Liver (tissue), 3 donors: ENCODE measurements at regions not wholly inside any gene's neighbourhood (a gene's known extent, or its start where the extent isn't known, plus 50 kb on each side); places are given as distances from the start of the nearest gene placed in this dataset.

Source experiments
- ATF3 ChIP-seq: IDR thresholded peaks from 2 replicates; pipeline ENCODE4 v1.6.1; 2016; ENCODE audit warnings: antibody characterized with exemption
- CTCF ChIP-seq: fragments of 150-350 bp; IDR thresholded peaks from 2 replicates; pipeline ENCODE4 v1.5.1; 2017; ENCODE audit warnings: improper control_type of control experiment, low read depth, low read length; ENCODE audit not compliant: missing input control
- EGR1 ChIP-seq, 2 donors: IDR thresholded peaks; 2 replicates each; pipeline ENCODE4 v1.6.1; 2016 to 2018; ENCODE audit warnings: antibody characterized with exemption in 2 of 2, low read depth in 2 of 2
- FOXA1 ChIP-seq: IDR thresholded peaks from 2 replicates; pipeline ENCODE4 v1.6.1; 2016; ENCODE audit warnings: antibody characterized with exemption
- GABPA ChIP-seq, 2 donors: IDR thresholded peaks in 1 of 2; conservative IDR thresholded peaks in 1 of 2; 2 replicates each; pipeline ENCODE4 v1.6.1; 2016; ENCODE audit warnings: antibody characterized with exemption in 2 of 2, mild to moderate bottlenecking in 1 of 2, moderate library complexity in 1 of 2
- RAD21 ChIP-seq, 2 donors: IDR thresholded peaks; 2 replicates each; pipeline ENCODE4 v1.6.1; 2016; ENCODE audit warnings: antibody characterized with exemption in 2 of 2, mild to moderate bottlenecking in 2 of 2
- REST ChIP-seq: IDR thresholded peaks from 2 replicates; pipeline ENCODE4 v1.6.1; 2016; ENCODE audit warnings: antibody characterized with exemption, mild to moderate bottlenecking
- RXRA ChIP-seq, 2 donors: IDR thresholded peaks; 2 replicates each; pipeline ENCODE4 v1.6.1; 2017 to 2018; ENCODE audit warnings: antibody characterized with exemption in 2 of 2, mild to moderate bottlenecking in 1 of 2
- ZBTB33 ChIP-seq: IDR thresholded peaks from 2 replicates; pipeline ENCODE4 v1.6.1; 2016; ENCODE audit warnings: antibody characterized with exemption
- donor health status: healthy.
- donor health status: healthy.

GRCh38 chr11:43101113-43101512 lies 210.7 kb upstream of the API5 start:
- TF ChIP-seq CTCF, result no peak
- TF ChIP-seq ZBTB33, result no peak
- no peak for TF ChIP-seq REST
- no peak for TF ChIP-seq EGR1 (IDR thresholded peaks at IDR 0.05; ENCODE audit: low read depth in 2 of 2)
- no peak for TF ChIP-seq GABPA (IDR thresholded peaks at IDR 0.05 in 1 of 2, conservative IDR thresholded peaks at IDR 0.05 in 1 of 2)
- TF ChIP-seq ATF3, result no peak
- no peak for TF ChIP-seq FOXA1
- no peak for TF ChIP-seq RXRA (IDR thresholded peaks at IDR 0.05)
- TF ChIP-seq RAD21 (IDR thresholded peaks at IDR 0.05), result no peak
